GM12875 (cell line): ENCODE measurements at regions not wholly inside any gene's neighbourhood (a gene's known extent, or its start where the extent isn't known, plus 50 kb on each side); places are given as distances from the start of the nearest gene placed in this dataset.

Experiments
- H3K4me3 ChIP-seq: one replicate; pipeline ENCODE4 v1.5.1; 2011; ENCODE audit warnings: low read depth, low read length, control low read depth
- TF ChIP-seq, protein P1 (sequence below): IDR thresholded peaks from 2 replicates; pipeline ENCODE4 v1.5.1; 2011; ENCODE audit warnings: low read depth, mild to moderate bottlenecking, control low read depth, inconsistent platforms, low read length, moderate library complexity, borderline replicate concordance; ENCODE audit not compliant: insufficient read depth

- no peak overlapping the region for H3K4me3 ChIP-seq
- TF ChIP-seq, protein P1, sequence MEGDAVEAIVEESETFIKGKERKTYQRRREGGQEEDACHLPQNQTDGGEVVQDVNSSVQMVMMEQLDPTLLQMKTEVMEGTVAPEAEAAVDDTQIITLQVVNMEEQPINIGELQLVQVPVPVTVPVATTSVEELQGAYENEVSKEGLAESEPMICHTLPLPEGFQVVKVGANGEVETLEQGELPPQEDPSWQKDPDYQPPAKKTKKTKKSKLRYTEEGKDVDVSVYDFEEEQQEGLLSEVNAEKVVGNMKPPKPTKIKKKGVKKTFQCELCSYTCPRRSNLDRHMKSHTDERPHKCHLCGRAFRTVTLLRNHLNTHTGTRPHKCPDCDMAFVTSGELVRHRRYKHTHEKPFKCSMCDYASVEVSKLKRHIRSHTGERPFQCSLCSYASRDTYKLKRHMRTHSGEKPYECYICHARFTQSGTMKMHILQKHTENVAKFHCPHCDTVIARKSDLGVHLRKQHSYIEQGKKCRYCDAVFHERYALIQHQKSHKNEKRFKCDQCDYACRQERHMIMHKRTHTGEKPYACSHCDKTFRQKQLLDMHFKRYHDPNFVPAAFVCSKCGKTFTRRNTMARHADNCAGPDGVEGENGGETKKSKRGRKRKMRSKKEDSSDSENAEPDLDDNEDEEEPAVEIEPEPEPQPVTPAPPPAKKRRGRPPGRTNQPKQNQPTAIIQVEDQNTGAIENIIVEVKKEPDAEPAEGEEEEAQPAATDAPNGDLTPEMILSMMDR = no peak
These were observed 108.3 kb upstream of the HMHB1 start for GRCh38 chr5:143703659-143704058.

DNA sequence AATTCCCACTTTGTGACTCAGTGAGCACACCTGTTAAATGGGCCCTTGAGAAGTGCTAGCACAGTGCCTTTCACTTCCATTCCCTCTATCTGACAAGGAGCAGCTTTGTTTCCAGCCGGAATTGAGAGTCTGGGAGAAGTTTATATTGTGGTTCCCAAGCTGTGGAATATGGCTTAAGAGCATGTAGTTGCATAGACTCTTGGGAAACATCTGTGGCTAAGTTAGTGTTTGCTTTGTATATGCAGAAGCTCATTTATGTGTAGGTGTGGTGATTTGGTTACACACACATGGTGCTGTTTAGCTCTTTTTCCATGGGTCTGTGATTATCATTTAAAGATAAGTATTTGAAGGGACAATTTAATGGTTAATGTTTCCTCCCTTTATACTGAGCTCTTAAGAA, 110.5 kb upstream of the HMHB1 start:
- no peak overlapping the region for H3K4me3 ChIP-seq
- TF ChIP-seq, protein P1 = no peak

- TF ChIP-seq, protein P1 = no peak
- no peak overlapping the region for H3K4me3 ChIP-seq
These were observed 111.0 kb upstream of the HMHB1 start for GRCh38 chr5:143700994-143701393.

- H3K4me3 ChIP-seq = no peak overlapping the region
- TF ChIP-seq, protein P1 = no peak
These were observed 112.8 kb upstream of the HMHB1 start for GRCh38 chr5:143699121-143699520.

DNA sequence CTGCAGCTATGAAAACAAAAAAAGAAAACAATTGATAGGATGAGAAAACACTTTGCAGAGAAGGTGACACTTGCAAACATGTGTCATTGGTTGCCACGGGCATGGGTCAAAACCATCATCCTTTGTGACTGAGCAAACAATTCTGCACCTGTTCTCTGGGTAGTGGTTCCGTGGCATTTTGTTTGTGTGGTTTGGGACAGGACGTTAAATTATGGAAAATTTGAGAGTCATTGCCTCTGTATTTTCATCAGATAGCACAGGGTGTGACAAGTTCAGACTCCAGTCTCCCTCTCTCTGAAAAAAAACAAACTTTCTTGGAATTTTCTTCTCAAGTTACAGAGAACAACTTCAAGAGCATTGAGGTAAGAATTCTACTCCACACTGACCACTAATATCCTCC, 113.4 kb upstream of the HMHB1 start:
- TF ChIP-seq, protein P1 = no peak
- H3K4me3 ChIP-seq = no peak overlapping the region

DNA sequence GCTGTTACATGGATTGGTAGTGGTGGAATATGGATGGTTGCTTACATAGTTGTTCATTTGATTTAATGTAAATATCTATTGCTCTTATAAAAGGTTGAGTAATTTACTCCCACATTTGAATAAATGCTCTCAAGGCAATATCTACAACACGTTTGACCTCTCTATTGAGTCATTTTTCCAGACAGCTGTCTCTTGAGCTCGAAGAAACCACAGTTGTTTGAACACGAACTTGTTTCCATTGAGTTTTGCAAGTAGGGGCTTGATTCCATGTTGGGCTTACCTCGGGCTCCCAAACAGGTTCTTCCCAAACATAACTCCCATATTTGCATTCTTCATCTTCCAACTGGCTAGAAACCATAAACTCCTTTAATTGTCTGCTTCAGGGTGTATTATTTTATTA, 115.0 kb upstream of the HMHB1 start:
- TF ChIP-seq, protein P1 = no peak
- no peak overlapping the region for H3K4me3 ChIP-seq

GRCh38 chr5:143695941-143696340, 116.0 kb upstream of the HMHB1 start:
- TF ChIP-seq, protein P1 = no peak
- no peak overlapping the region for H3K4me3 ChIP-seq
